CD4-positive, alpha-beta T cell treated with Interleukin-17A for 1 hour (primary cell): ENCODE measurements at regions not wholly inside any gene's neighbourhood (a gene's known extent, or its start where the extent isn't known, plus 50 kb on each side); places are given as distances from the start of the nearest gene placed in this dataset.
"Not testable (repeated sequence)": the region's sequence is repeated elsewhere in the genome, so short reads cannot be mapped to it uniquely, and the experiment has no call there.

Source experiments
- DNase-seq: peaks from one replicate; pipeline ENCODE4 v3.0.0-alpha.2; 2020

DNA sequence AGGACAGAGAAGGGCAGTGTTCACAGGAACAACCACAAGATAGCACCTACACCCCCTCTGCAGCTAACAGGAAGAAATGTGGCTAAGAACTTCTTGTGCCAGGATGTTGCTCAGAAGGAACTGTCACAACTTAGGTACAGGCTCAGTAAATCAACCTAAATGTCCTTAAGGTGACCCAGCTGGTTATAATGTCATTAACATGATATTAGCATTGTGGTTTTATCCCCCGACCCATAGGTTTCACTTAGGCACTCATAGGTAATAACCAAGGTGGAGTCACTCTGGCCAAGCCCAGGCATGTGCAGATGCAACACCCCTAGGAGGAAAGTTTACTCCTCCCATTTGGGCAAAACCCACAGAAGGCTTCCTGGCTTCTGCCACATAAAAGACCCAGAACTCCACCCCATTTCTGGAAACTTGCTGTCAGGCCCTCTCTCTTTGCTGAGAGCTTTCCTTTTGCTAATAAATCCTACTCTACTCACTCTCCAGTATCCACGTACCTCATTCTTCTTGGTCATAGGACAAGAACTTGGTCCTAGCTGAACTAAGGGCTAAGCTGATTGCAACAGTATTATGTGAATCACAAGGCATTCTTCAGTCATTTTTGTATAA lies 951.3 kb downstream of the SLITRK5 start:
- peak; percentile 25 for DNase-seq

DNA sequence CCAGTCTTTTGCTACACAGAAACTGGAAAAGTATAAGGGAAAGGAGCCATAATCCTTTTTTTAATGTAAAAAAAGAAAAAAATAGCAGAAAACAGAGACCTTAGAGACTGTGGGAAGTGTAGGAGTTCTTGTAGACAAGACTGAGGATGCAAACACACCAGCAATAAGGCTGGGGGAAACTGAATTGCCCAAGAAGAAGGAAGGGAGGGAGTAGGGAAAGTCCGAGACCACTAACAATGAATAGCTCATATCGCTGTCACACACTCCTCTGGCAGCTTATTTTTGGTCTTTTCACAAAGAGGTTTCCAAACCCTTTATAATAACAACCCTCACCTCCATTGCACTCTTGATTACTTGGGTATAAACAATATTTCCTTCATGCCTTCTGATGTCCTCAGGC lies 952.0 kb downstream of the SLITRK5 start:
- DNase-seq: peak; percentile 1

DNA sequence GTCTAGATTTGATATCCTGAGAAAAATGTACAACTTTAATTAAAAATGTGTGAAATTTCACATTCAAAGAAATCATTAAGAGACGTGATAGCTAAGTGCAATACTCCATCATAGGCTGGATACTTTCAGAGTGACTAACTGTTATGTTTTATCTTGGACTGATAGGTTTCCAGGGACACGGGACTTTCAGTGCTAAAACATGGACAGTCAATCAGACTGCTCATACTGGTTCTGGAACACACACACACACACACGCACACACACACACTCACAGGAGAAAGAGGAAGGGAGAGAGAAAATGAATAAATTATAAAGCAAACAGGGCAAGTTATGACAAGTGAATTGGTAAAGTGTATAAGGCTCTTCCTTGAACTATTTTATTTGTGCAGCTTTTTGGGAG lies 955.9 kb downstream of the SLITRK5 start:
- no peak for DNase-seq

DNA sequence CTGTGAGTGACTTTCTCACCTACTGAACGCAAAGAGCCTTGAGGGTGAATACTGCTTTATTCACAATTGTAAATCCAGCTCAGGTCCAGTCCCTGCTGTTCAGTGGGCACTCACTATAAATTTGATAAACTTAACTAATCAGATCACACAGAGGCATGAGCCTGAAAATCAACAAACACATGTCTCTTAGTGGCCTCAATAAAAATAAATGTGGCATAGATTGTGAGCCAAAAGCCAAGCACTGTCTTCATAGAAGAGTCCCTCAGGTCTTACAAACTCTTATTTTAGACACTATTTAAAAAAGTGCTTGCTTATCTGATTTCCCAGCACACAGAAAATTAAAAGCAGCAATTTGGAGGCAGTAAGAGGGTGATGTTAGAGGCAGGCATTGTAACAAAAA lies 957.7 kb downstream of the SLITRK5 start:
- no peak for DNase-seq

DNA sequence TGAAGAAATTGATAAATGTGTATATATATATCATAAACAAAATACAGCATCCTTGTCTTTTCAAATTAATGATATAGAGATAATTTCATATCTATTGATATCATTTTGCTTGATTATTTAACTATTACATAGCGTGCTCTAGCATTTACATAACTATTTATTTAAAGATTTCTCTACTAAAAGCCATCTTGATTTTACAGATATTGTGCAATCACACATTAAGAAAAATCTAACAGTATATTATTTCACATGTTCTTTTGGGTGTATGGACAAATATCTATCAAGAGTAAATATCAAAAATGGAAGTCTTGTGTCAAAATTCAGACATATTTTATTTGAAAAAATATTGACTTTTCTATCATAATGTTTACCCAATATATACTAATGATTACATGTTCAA lies 966.8 kb downstream of the SLITRK5 start:
- DNase-seq: no peak

DNA sequence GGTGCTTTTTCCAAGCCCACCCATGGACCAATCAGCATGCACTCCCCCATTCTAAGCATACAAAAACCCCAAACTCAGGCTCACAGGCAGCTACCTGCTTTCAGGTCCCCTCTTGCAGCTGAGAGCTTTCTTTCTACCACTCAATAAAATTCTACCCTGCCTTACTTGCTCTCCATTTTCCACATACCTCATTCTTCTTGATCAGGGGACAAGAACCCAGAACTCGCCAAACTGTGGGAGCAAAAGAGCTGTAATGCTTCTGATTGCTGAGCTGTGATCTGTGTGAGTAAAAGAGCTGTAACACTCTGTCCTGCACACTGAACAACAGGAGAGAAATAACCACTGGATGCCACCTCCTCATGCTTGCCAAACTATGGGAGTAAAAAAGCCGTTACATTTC lies 972.1 kb downstream of the SLITRK5 start:
- no peak for DNase-seq

DNA sequence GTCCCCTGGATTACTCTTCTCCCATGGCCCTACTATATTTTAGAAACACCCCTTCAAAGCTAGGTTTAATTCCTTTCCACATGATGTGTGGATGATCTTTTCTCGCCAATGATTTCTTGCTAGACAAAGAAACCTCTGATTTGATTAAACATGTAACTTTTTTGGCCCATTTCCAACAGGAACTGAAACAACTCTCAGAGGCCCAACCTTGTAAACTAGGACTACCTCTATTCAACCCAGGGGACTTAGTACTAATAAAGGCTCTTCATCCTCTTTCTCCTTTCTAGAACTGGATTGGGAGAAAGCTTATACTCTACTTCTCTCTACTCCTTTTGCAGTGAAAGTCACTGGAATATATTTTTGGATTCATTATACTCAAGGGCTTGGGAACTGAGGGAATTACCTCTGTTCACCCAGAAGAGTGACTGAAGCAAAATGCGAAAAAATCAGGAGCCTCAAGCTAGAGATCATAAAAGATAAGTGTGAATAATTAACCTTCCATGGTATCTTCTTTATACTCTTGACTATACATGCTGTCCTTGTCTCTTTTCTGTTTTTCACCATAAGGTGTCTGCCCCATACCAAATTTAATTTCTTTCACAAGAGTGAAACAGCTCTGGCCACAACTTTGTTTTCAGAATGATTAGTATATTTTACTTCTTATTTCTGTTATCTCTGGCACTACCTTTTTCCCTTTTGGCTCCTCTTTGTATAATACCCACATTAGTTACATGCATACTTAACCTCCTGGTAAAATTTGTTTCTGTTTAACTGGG lies 977.6 kb downstream of the SLITRK5 start:
- no peak for DNase-seq

DNA sequence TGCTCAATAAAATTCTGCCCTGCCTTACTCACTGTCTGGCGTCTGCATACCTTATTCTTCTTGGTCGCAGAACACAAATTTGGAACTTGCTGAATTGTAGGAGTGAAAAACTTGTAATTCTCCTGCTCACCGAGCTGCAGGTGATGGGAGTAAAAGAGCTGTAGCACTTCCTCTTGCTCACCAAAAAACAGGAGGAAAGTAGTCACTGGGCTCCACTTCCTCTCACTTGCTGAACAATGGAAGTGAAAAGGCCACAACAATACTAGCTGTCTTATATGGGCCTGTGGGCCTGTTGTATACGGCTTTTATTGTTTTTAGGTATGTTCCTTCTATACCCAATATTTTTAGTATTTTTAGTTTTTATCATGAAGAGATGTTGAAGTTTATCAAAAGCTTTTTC lies 978.7 kb downstream of the SLITRK5 start:
- no peak for DNase-seq

DNA sequence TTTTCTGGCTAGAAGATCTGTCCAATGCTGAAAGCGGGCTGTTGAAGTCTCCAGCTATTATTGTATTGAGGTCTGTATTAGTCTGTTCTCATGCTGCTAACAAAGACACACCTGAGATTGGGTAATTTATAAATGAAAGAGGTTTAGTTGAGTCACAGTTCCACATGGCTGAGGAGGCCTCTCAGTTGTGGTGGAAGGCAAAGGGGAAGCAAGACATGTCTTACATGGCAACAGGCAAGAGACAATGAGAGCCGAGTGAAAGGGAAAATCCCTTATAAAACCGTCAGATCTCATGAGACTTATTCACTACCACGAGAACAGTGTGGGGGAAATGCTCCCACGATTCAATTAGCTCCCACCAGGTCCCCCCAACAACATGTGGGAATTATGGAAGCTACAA lies 980.4 kb downstream of the SLITRK5 start:
- no peak for DNase-seq

DNA sequence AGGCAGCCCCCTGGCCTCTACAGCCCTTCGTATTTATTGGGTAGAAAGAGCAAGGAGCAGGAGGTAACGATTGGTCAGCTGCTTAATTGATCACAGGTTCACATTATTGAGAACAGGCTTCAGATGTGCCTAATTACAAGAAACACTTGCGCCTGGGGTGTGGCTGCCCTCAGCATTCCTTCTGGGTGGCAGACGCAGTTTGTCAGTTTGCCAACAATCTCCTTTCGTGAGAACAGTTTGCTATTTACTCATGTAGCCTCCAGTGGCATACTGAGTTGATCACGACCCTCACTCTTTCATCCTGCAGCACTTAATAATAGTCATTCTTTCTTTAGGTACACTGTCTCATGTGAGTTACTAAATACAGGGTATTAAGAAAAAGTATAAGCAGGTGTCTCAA lies 985.6 kb downstream of the SLITRK5 start:
- DNase-seq: no peak

DNA sequence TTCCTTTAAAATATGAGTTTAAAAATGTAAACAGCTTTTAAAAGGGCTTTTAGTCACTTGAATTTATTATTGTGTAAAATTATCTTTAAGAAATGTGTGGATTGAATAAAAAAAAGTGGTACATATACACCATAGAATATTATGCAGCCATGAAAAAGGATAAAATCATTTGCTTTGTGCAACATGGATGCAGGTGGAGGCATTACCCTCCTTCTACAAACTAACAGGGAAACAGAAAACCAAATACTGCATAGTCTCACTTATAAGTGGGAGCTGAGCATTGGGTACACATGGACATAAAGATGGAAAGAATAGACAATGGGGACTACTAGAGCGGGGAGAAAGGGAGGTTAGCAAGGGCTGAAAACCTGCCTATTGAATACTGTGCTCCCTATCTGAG lies 999.3 kb downstream of the SLITRK5 start:
- DNase-seq: no peak

DNA sequence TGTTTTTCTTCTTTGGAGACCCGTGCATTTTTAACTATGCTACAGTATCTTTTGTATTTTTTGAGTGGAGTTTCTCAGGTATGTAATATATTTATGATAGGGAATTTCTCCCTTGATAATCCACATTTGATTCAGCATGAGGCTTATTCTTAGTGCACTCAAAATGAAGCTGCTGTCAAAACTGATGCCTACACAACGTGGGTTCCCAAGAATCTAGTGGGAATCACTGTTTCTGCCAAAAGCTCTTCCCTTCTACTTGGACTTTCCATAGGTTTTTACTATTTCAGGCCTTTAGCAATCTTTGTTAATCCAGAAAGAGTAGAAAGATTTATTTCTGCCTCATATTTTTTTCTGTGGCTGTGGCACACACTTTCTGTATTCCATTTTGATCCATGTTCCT lies 1003.7 kb downstream of the SLITRK5 start:
- no peak for DNase-seq

DNA sequence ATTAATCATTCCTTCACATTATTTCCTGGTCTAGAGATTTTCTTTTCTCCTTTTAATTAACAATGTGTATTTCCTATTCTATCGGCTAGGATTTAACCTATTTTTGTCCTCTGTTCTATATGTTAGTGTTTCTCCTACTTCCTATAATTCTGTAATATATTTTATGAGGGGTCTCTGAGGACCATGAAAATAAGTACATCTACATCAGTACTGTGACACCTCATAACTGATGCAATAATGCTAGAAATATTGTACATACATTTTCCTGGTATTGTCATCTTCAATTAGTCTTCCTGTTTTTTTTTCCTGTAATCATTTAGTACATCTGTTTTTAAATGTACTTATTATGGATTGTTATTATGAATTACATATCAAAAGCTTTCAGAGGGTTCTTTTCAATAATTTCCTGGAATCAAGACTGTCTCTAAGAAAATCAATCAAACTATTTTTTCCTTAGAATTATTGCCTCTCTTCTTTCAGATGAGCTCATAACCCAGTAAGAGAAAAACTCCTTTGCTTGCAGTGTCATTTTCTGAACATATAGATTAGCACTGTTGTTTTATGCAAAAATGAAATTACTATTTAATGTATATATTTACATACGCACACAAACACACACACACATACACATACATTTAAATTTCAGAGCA lies 1004.3 kb downstream of the SLITRK5 start:
- DNase-seq: no peak

DNA sequence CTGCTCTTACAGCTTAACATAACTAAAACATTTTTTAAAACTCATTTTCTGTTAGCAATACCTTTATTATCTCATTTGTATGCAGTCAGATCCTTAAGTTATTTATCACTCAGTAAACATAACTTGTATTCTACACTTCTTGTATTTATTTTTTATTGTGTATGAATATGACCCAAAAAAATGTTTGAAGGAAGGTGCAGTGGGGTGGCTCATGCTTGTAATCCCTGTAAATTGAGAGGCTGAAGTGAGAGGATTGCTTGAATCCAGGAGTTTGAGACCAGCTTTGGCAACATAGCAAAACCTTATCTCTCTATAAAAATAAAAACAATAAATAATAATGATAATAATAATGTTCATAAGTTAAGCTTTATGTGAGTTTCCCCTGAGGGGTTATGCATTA lies 1004.8 kb downstream of the SLITRK5 start:
- no peak for DNase-seq

DNA sequence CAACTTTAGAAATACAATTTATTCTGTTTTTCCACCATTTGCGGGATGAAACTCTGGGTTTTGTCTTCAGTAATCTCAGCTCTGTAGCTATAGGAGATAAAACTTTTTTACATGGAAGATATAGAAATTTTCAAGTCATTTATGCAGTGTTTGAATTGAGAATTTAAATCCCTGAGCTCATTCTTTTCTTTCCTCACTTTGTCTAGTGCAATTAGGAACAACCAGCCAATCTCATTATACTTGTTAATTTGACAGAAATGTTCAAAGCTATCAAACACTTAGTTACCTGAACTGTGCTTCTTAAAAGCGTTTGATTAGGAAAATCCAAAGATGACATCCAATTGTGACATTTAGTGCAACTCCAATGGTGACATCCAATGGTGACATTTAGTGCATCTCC lies 1014.3 kb downstream of the SLITRK5 start:
- DNase-seq: no peak

DNA sequence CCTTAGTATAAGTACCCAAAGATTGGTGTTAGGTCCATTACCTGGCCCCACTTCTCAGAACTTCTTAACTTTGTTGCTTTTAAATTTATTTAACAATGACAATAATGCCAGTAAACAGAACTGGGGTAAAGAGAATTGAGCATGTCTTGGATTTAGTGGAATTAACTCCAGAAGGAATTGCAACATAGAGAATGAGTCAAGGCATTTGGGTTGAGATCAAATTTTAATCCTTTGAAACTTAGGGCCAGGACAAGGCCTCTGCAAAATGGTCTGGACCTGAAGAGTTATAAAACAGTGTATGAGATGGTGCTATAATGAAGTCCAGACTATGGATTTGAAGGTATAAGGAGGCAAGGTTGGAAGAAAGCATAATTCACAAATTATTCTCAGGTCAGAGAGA lies 1030.4 kb downstream of the SLITRK5 start:
- no peak for DNase-seq

DNA sequence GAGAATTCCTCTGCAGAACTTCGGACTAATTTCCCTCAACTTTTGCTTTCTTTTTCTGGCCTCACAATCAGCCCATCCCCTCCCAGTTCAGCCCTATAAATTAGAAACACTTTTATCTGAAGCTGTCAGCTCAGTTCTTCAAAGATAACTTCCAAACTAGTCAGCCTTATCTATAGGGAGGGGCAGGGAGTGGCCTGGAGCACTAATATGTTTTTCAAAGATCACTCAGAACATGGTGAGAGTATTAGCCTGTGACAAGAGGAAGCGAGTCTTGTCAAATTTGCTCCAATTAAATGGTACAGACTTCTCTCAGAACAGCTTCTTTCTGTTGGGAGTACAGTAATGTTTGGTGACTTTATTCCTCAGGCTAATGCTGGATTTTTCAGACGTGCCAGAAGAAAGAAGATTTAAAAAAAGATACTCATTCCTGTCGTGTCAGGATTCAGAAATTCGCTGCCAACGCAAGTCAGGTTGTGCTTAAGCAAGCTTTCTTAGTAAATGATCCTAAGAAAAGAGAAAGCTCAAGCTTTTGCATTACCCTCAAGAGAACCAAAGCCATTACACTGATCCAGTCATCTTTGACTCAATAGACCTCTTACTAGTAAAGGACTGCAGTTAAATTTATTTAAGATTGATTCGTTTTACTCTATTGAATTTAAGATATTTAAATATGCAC lies 1033.6 kb downstream of the SLITRK5 start:
- DNase-seq: no peak

DNA sequence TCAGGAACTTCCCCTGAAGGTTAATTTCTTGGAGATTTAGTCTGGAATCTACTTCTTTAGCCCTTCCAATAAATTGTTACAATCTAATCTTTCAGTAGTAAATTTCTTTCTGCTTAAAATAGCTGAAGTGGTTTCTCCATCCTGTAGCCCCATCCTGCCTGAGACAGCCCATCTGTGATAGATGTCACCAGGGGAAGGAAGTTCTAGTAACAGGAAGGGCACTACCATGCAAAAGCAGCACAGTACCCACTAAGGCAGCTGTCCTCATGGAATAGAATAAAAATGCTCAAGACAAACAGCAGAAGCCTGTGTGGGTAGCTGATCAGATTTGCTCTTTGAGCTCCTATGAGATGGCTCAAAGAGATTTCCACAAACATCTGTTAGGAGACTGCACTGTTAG lies 1036.5 kb downstream of the SLITRK5 start:
- no peak for DNase-seq

DNA sequence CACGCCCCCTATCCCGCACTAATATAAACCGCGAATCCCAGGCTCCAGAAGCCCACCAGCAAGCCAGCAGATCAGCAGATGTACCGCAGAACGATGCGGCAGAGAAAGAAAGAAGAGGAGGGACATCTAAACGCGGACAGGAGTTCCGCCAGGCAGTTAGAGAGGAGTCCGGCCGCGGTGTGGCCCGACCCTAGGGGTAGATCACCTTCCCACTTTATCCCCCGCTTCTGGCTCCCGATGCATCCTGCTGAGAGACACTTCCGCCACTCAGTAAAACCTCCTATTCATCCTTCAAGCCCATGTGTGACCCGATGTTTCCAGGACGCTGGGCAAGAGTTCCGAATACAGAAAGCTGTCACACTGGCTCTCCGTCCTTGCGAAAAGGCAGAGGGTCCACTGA lies 1046.8 kb downstream of the SLITRK5 start:
- DNase-seq: no peak

DNA sequence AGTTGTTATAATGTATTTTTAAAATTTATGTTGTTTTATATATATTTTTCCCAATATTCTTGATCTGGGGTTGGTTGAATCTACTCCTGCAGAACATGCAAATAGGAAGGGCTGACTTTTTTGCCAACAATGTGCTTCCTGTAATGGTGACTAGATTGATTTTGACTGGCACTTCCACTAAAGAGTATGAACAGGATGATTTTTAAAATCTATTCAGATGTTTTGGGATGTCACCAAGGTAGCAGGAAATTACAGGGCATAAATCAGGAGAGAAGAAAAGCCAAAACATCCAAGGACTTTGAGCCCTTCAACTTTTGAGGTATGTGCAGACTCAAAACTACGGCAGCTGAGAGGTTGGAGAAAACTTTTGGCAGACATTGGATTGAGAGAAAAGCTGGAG lies 1047.6 kb downstream of the SLITRK5 start:
- DNase-seq: no peak

DNA sequence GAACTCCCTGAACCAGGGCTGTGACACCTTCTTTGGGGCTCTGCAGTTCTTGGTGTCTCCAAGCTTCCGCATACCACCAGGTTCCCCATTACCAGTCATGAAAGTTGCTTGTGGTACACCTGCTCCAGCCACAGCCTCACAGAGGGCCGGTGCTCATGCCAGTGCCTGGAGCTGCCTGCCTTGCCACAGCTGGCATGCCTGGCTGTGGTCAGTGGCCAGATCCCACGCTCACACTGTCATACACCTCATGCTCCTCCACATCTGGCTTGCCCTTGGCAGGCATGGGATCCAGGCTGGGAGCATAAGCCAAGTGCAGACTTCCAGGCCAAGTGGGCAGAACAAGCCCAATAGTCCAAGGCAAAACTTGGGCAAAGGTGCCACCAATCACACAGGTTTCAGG lies 1054.9 kb downstream of the SLITRK5 start:
- DNase-seq: no peak

DNA sequence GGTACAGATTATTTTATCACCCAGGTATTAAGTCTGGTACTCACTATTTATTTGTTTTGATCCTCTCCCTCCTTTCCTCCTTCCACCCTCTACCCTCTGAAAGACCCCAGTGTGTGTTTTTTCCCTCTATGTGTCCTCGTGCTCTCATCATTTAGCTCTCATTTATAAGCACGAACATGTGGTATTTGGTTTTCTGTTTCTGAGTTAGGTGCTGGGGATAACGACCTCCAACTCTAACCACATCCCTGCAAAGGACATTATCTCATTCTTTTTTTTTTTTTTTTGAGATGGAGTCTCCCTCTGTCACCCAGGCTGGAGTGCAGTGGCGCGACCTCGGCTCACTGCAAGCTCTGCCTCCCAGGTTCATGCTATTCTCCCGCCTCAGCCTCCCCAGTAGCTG lies 1056.1 kb downstream of the SLITRK5 start:
- DNase-seq: not testable (repeated sequence)

DNA sequence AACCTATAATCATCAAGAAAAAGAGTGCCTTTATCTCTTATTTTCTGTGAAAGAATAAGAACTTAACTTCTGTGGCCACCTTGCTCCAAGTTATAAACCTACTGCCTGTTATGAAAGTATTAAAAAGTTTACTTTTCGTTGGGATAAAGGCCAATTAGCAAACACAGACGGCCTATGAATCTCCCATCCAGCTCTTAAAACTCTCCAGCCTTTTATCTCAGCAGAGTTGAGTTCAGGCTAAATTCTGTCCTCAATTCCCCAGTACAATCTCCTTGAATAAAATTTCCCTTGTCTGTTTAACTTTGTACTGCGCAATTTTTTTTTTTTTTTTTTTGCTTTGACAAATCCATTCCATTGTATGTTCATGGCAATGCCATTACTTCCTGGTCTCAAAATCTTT lies 1058.4 kb downstream of the SLITRK5 start:
- DNase-seq: no peak

DNA sequence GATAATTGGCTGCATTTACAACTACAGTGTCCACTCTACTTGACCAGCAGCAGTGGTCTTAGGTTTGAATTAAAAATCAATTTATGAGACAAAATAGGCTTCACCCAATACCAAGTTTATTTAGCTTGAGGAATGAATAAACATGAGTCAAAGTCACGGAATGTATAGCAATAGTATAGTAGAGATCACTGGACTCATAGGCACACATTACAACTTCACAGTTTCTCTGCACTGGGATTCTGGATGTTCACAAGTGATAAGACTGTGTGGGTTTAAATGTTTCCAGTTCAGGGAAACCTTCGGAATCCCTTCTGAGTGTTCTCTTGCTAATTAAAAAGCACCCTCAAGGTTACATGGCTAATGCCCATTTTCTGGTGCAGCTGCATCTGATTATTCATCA lies 1064.9 kb downstream of the SLITRK5 start:
- DNase-seq: no peak
